ENCODE measurements at regions not wholly inside any gene's neighbourhood (a gene's known extent, or its start where the extent isn't known, plus 50 kb on each side); places are given as distances from the start of the nearest gene placed in this dataset.
"Not testable (repeated sequence)": the region's sequence is repeated elsewhere in the genome, so short reads cannot be mapped to it uniquely, and the experiment has no call there.

DNA sequence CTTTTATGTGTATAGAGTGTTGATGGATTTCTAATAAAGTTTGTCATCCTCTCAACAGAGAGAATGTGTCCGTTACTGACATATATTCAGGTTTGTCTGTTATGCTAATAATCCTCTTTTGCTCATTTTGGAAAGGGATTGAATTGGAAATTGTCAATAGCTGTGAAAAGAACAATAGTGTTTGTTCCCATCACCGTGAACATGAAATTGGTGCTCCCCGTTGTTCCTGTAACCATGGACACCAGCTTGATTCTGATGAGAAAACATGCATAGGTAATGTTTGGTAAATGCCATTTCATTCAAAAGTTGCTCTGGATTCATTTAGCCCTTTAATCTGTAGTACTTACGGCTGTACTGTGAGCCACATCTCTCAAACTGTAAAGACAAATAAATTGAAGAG is 707.0 kb upstream of the GOLIM4 start:
- DNase-seq (ENCODE audit: low read depth in 4 of 4, low spot score in 3 of 4) = no peak

- no peak for DNase-seq (ENCODE audit: low read depth in 4 of 4, low spot score in 3 of 4)
Observed at GRCh38 chr3:168801794-168802193, 706.1 kb upstream of the GOLIM4 start.

GRCh38 chr3:168796339-168796738 is 700.6 kb upstream of the GOLIM4 start:
- no peak for DNase-seq (ENCODE audit: low read depth in 4 of 4, low spot score in 3 of 4)

DNA sequence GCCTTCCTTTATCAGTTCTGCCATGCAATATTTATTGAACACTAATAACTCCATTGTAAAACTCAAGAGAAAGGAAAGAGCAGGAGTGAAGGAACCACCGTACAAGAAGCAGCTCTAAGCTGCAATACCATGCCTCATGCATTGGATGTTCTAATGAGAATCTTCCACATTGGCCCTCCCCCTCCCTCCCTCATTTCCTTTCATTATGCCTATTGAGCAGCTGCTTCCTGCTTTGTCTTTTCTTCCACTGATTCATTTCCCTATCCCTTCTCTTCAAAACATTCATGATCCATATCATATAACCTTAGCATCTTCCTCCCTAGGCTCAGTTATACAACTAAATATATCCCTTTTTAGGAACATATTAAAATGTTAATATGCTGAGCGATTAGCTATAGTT is 698.7 kb upstream of the GOLIM4 start:
- DNase-seq (ENCODE audit: low read depth in 4 of 4, low spot score in 3 of 4) = no peak

GRCh38 chr3:168782193-168782592 is 686.5 kb upstream of the GOLIM4 start:
- DNase-seq (ENCODE audit: low read depth in 4 of 4, low spot score in 3 of 4) = no peak

DNA sequence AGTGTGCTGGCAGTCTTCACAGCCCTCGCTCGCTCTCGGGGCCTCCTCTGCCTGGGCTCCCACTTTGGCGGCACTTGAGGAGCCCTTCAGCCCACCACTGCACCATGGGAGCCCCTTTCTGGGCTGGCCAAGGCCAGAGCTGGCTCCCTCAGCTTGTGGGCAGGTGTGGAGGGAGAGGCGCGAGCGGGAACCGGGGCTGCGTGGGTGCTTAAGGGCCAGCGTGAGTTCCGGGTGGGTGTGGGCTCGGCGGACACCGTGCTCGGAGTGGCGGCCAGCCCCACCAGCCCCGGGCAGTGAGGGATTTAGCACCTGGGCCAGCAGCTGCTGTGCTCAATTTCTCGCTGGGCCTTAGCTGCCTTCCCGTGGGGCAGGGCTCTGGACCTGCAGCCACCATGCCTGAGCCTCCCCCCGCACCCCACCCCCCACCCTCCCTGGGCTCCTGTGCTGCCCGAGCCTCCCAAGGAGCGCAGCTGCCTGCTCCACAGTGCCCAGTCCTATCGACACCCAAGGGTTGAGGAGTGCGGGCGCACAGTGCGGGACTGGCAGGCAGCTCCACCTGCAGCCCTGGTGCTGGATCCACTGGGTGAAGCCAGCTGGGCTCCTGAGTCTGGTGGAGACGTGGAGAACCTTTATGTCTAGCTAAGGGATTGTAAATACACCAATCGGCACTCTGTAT is 684.4 kb upstream of the GOLIM4 start:
- not testable (repeated sequence) for DNase-seq (ENCODE audit: low read depth in 4 of 4, low spot score in 3 of 4)

- no peak for DNase-seq (ENCODE audit: low read depth in 4 of 4, low spot score in 3 of 4)
Observed at GRCh38 chr3:168753724-168754123, 658.0 kb upstream of the GOLIM4 start.

DNA sequence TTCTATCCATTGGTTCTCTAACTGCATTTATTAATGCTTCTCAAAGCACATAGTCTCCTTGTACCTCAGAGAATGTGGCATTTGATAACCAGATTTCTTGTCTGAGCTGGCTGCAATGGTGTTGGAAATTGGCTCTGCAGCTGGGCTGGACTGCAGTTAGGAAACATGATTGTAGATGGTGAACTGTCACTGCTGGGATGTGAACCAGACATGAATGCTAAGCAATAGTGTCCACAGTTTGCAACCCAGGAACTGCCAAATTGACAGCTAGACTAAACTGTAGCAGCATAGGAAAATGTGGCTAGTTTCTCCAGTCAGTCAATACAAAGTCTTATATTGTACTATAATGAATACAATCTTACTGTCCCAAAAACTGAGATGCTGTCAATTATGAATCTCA is 656.6 kb upstream of the GOLIM4 start:
- DNase-seq (ENCODE audit: low read depth in 4 of 4, low spot score in 3 of 4) = no peak

- no peak for DNase-seq (ENCODE audit: low read depth in 4 of 4, low spot score in 3 of 4)
Observed at GRCh38 chr3:168747697-168748096, 652.0 kb upstream of the GOLIM4 start.

- DNase-seq (ENCODE audit: low read depth in 4 of 4, low spot score in 3 of 4) = no peak
Observed at GRCh38 chr3:168738527-168739325, 643.0 kb upstream of the GOLIM4 start.

- DNase-seq (ENCODE audit: low read depth in 4 of 4, low spot score in 3 of 4) = no peak
Observed at GRCh38 chr3:168736202-168736601, 640.5 kb upstream of the GOLIM4 start.

DNA sequence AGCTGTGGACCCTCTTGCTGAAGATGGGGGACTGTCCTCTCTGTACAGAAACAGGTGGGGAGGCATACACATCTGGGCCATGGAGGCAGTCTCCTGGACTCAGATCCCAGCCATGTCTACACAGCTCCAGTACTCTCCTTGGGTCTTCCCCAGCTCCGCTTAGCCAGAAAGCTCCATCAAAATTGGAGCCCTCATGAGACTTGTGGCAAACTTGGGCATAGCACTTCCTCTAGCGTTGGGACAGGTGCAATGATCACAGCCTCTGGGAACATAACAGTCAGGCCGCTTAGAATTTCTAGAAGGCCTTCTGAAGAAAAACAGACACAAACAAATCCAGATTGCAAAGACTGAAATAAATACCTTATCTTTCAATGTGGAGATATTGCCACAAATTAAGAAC is 634.3 kb upstream of the GOLIM4 start:
- no peak for DNase-seq (ENCODE audit: low read depth in 4 of 4, low spot score in 3 of 4)

GRCh38 chr3:168722091-168722490 is 626.4 kb upstream of the GOLIM4 start:
- no peak for DNase-seq (ENCODE audit: low read depth in 4 of 4, low spot score in 3 of 4)

DNA sequence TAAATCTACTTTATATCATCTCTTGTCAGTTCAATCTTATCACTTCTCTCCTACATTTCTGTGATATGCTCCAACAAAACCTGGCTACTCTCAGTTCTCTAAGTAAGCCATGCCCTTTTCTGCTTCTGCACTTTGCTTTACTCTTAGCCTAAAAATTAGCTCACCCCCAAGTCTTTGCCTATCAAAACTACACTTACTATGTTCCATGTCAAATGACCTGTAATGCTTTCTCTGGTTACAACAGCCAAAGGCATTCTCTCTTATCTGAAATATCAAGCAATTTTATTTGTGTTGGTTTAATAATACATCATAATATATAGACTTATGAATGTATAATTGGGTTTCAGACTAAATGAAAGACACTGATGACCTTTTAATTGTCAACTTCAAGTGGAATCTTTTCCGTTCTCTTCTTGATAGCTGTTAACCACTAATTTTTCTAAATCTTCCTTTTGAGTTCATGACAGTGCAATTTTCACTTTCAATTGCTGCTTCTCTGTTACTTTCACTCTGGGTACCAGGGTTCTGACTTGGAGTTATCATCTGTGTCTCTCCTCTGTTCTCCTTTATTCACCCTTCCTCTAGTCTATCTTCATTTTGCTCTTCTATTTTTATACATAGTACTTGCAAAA is 619.0 kb upstream of the GOLIM4 start:
- no peak for DNase-seq (ENCODE audit: low read depth in 4 of 4, low spot score in 3 of 4)

DNA sequence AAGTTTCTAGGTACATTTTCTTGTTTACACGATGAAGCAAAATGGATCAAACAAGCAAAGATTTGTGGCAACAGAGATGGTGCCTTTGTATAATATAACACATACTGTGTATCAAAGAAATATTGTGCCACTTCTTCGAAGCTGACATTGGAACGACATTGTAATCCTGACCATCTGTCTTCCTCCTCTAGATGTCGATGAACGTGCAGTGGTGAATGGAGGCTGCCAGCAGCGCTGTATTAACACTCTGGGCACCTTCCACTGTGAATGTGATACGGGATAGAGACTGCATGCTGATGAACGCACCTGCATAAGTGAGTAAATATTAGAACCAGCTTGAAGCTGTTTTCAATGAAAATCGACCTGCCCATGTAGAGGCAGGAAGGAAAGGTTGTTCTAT is 613.3 kb upstream of the GOLIM4 start:
- no peak for DNase-seq (ENCODE audit: low read depth in 4 of 4, low spot score in 3 of 4)

GRCh38 chr3:168707900-168708299 is 612.2 kb upstream of the GOLIM4 start:
- no peak for DNase-seq (ENCODE audit: low read depth in 4 of 4, low spot score in 3 of 4)

DNA sequence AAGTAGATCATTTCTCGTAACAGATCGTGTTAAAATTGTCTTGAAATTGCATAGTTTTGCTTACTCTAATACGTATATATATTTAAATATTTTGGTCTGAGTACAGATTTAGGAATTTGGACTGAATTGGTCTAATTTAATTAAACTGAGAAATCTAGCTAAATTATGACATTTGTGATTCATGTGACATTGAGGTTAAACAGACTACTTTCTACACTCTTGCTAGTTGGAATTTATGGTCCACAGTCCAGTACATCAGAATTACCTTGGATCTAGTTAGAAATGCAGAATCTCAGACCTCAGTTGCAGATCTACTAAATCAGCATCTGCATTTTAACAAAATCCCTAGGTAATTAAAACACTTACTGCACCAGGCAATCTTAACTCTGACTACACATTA is 609.7 kb upstream of the GOLIM4 start:
- DNase-seq (ENCODE audit: low read depth in 4 of 4, low spot score in 3 of 4) = no peak

- DNase-seq (ENCODE audit: low read depth in 4 of 4, low spot score in 3 of 4) = no peak
Observed at GRCh38 chr3:168696051-168696450, 600.3 kb upstream of the GOLIM4 start.

DNA sequence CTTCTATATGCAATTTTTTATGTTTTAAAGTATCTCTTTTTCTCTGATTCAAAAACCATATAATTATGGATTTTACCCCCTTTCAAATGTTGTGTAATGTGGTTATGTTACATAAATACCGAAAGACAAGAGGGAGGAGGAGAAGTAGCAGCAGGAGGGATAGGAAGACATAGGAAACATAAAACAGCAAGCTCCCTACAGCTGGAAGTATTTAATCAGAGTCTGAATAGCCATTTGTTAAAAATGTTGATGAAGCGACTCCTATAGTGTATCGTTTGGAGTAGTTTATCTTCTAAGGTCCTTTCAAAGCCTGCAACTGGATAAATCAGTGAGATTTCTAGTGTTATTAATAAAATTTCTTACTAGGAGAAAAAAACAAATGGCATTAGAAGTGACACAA is 598.1 kb upstream of the GOLIM4 start:
- no peak for DNase-seq (ENCODE audit: low read depth in 4 of 4, low spot score in 3 of 4)

DNA sequence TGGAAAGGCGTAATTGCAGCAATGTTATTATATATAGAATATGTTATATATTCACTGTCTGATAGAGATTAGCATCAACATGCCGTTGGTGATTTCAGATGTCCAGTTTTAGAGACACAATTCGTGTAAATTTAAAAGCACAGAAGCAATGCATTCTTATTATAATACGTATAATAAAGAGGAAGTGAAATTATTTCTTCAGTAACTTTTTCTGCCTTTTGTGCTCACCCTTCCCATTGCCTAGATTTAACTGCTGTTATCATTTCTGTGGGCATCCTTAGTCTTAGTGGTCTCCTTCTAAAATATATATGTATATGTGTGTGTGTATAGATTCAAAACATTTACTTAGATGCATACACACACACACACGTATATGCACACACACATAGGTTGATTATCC is 592.5 kb upstream of the GOLIM4 start:
- no peak for DNase-seq (ENCODE audit: low read depth in 4 of 4, low spot score in 3 of 4)

DNA sequence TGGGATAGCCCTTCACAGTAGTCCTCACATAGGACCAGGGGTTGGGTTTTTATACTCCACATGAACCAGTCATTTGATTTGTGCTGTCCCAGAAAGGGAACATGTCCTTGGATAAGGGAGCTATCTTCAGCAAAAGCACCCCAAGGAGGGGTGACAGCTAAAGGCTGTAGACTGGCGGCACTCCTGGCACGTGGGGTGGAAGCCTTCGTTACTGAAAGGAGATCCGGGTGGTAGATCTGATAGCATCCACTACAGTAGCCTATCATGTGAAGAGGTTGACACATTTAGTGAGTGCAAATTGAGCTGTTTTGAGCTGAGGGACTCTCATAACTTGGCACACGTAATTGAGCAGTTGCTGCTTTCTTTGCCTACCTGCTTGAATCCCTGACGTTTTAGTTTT is 588.8 kb upstream of the GOLIM4 start:
- no peak for DNase-seq (ENCODE audit: low read depth in 4 of 4, low spot score in 3 of 4)

DNA sequence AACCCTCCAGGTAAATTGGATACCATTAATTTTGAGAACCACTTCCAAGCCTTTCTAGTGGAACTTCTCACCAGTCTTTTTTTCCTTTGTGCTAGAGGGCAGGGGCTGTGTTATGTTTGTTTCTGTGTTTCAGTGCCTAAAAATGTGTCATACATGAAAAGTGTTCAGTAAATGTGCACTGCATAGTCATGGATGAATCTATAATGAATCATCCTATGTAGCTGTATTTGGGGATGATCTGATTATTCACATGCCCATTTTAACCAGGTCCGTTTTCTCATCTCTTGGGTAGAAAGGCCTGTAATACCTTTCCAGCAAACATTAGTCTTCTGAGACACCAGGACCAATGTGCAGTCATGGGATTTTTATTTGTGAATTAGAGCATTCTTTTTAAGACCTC is 583.0 kb upstream of the GOLIM4 start:
- DNase-seq (ENCODE audit: low read depth in 4 of 4, low spot score in 3 of 4) = no peak

All from right renal pelvis (tissue), 4 donors.